Skin epidermis (tissue), 12 donors: ENCODE measurements at regions not wholly inside any gene's neighbourhood (a gene's known extent, or its start where the extent isn't known, plus 50 kb on each side); places are given as distances from the start of the nearest gene placed in this dataset.
"Not testable (repeated sequence)": the region's sequence is repeated elsewhere in the genome, so short reads cannot be mapped to it uniquely, and the experiment has no call there.

Experiments
- H3K27ac ChIP-seq, 21 experiments: fragments of 200-600 bp; sonication (generic) in 11 of 21; one replicate each; pipeline ENCODE4 v1.5.0; 2020; ENCODE audit warnings: mild to moderate bottlenecking in 3 of 21, inconsistent platforms in 2 of 21, moderate library complexity in 2 of 21
- H3K4me3 ChIP-seq, 7 experiments: fragments of 200-600 bp; sonication (generic) in 2 of 7; one replicate each; pipeline ENCODE4 v1.5.0; 2020; ENCODE audit warnings: inconsistent platforms in 2 of 7, mild to moderate bottlenecking in 2 of 7, moderate library complexity in 1 of 7

DNA sequence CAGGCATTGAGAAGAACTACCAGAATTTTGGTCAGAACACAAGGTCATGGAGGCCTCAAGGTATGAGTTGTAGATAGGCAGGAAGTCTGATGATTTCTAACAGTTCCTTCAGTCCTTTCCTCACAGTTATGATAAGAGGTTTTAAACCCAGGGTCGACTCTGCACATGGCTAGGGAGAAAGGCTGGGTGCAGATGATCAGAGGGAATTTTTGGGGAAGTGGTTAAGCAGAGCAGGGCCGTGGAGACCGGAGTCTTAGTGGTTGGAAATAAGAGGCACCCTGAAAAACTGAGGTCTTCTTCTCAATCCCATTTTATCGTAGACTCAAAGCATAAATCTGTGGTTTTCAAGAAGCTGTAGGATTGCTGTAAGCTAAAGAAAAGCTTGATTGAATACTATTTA, 118.5 kb upstream of the ANK2 start:
- no peak overlapping the region for H3K4me3 ChIP-seq
- no peak overlapping the region for H3K27ac ChIP-seq

DNA sequence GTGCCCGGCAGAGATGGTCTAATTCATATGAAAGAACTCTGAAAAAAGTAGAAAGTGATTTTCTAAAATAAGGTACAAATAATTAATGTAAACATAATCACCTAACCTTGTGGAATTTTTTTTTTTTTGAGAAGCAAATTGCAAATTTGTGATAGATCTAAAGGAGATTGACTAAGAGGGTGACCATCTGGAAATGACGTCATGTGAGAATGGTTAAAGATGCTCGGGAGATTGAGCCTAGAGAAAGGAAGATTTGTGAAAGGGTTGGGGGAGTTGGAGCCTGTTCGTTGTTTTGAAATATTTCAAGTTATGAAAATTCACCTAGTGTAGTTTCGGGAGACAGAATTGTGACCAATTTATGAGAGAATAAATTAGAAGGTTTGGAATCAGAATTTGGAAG, 115.7 kb upstream of the ANK2 start:
- H3K4me3 ChIP-seq, result no peak overlapping the region
- no peak overlapping the region for H3K27ac ChIP-seq

DNA sequence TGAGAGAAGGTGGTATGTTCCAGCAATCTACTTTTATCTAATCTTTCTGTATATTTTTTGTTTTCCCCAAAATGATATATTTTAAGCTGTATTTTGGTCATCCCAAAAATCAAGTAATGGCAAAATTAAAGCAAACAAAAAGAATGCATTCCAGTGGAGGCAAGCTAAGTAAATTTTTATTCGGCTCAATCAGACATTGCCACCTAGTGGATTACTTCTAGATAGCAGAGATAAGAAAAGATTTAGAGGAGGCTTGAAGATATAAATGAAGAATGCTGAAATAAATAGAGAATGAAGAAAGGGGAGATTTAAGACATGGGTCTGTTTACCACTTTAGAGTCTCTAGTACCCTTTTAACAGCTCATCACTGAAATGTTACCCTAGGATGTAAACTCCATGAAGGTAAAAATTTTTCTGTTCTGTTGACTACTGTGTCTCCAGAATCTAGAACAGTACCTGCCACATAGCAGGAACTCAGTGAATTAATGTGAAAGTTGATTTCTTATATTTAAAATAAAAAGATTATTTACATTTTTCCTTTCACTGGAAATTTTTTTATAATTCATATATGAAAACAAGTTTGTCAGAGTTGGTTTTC, 110.9 kb upstream of the ANK2 start:
- no peak overlapping the region for H3K4me3 ChIP-seq
- no peak overlapping the region for H3K27ac ChIP-seq

DNA sequence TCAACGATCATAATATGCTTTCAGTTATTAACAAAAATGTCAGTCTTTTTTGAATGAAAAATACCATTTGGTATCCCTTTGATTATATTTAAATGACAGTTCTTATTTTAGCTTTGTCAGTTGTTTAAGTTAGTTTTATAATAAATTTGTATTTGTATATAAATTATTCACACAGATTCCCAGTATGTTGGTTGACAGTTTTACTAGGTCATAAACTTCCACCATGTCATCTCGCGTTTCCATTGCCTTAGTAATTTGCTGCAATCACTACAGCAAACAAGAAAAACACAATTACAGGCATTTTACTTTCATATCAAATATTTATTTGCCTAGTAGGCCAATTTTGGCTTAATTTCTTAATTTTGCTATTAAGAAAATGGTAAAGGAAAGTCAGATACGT, 109.6 kb upstream of the ANK2 start:
- Histone ChIP-seq H3K4me3 (no peak overlapping the region), H3K27ac (no peak overlapping the region)

DNA sequence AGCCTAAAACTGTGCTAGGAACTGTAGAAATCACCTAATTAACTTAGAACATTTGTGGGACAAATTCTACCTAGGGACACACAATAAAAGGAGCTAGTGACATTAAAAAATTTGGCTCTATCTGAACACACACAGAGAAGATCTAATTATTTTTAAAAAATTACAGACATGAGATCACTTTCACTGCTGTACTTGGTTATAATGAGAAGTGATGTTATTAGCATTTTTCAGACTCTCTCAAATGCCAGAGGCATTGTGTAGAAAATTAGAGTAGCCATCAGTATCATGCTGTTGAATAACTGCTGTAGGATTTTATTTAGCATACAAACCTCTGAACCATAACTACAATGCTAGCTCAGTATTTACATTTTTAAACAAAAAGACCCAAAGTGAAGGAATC, 109.1 kb upstream of the ANK2 start:
- Histone ChIP-seq H3K27ac (no peak overlapping the region), H3K4me3 (no peak overlapping the region)

DNA sequence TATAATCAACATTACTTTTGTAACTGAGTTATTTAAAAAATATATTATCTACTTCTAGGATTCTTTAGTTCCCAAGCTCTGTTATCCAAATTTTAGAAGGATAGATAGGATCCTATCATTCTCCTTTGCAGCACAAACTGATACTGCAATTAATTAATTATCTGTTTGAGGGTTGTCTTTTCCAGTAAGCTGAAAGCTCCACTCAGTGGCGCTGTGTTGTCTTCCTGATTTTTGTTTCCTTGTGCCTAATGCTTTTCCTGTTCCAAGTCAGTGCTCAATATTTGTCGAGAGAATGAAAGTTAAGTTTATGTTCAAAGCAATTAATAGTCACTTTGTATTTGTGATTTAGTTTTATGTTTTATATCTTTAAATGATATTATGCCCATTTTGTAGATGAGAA, 107.4 kb upstream of the ANK2 start:
- H3K27ac ChIP-seq, result no peak overlapping the region
- no peak overlapping the region for H3K4me3 ChIP-seq

DNA sequence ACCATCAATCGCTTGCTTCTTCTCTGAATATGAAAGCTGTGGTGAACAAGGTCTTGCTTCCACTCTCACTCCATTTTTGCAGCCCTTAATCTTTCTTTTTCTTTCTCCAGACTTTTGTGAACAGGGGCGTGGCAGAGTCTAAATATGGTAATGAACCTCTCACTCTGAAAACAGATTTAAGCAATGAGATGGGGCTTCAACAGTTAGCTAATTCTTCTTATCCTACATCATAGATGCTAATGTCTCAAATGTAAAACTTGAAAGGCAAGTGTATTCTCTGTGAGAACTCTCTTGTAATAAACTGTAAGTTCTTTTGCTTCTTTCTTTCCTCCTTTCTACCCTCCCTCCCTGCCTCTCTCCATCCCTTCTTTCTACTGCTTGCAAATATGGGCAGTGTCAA, 106.5 kb upstream of the ANK2 start:
- H3K4me3 ChIP-seq, result no peak overlapping the region
- no peak overlapping the region for H3K27ac ChIP-seq

DNA sequence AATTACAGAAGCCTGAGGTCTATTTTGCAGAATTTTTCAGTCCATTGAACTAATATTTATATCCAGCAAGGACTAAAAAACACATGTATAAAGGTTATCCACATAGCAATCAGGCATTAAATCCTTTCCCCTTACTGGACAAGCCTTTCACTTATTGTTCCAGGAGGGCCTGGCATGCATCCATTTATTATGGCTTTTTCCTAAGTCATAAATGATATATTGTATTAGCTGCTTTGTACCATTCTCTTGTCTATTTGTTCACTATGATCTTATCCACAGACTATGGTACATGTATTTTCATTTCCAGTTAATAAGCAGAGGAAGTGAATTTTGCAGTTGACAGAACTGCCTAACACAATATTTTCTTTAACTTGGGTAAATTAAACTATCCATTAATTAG, 105.4 kb upstream of the ANK2 start:
- Histone ChIP-seq H3K4me3 (no peak overlapping the region), H3K27ac (no peak overlapping the region)

DNA sequence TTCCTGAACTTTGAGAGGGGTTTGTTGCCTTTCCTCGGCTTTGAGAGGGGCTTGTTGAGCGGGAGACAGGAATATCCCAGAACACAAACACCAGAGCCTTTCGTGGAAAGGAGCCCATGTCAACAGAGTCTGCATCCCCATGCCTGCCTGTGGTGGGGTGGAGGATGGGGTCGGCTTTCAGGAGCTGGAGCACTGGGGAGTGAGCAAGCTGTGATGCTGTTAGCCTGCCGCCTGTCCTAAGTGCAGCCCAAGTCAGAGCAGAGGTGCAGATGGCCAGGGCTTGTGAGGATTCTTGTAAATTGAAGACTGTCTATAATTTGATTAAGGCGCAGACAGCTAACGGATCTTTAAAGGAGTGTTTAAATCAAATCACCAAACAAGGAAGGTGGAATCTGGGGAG, 103.3 kb upstream of the ANK2 start:
- Histone ChIP-seq H3K27ac (no peak overlapping the region), H3K4me3 (no peak overlapping the region)

DNA sequence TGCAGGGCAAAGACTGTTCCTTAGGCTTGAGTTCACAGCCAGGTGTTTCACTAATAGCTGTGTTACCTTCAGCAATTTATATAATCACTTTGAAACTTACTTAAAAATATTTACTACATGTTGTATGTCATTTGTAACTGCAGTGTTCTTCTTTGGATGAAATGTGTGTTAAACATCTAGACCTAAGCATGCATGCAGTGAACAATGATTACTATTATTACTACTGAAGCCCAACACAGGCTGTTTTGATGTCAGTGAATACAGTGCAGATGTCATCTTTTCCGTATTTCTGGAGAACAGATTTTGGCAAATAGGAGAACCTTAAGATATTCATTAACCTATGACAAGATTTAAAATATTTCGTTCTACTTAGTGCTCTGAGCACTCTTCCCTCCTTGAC, 101.8 kb upstream of the ANK2 start:
- H3K4me3 ChIP-seq, result no peak overlapping the region
- no peak overlapping the region for H3K27ac ChIP-seq

DNA sequence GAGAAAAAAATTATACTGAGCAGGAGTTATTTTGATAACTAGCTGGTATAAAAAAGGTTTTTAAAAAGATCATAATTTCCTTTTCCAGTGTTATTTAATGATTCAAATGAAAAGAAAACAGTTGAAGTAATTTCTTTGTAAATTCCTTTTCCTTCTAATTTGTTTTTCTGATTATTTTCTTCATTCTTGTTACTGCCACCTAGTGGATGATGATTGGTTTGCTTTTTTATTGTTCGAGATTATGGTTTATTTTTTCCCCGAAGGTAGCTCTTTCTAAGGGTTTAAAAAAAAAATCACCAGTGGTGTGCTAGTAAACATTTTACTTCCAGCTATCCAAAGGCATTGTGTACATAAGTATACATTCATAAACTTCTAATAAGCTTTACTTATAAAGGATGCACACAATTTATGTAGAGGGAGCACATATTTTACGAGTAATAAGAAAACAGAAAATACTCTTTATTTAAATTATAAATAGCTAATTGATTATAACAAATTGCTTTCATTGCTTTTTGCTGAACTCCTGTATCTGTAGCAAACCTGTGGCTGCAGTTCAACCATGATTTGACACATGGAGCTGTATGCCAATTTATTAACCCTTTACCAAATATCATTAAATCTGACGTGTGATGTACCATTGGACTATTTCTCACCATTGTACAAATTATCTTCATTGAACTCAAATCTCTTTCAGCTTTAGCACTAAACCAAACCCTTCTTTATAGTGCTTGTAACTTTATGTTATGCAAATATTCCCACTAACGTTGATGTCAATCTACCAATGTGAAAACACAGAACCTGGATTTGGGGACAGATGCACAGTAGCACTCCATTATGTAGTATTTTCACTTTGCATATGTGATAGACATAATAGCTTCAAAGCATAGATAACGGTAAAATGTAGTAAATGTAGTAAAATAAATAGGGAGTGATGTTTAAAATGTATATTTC, 97.8 kb upstream of the ANK2 start:
- no peak overlapping the region for H3K4me3 ChIP-seq
- H3K27ac ChIP-seq, result no peak overlapping the region

DNA sequence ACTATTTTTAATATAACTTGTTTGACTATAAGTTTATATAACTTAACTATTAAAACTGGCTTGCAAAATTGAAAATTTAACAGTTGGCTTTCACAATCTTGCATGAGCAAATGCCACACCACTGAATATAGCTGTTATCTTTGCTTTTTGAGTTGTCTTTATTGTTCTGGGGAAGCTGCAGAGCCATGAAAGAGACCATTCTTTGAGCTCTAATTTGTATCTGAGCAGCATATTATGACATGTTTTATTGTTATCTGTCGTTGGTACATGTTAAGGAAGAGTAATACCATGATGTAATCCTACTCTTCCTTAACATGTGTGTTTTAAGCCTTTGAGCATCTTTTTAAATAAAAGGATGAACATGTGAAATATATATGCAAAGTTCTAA, 97.1 kb upstream of the ANK2 start:
- no peak overlapping the region for H3K27ac ChIP-seq
- H3K4me3 ChIP-seq, result no peak overlapping the region

DNA sequence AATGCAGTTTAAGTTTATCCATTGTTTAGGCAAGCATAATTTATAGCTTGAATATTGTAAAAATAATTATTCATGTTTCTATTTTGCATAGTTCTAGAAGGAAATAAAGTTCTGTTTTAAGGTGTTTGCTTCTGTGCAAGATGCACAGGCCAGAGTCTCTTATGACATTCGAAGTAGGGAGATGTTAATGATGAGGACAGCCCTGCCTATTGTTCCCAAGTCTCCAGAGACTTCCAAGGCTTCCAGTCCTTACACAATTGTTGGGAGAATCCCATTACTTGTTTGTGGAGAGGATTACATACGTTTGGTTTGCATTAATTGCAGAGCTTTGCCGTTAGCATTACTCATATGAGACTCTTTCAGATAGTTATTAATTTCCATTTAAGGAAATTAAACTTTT, 96.2 kb upstream of the ANK2 start:
- Histone ChIP-seq H3K4me3 (no peak overlapping the region), H3K27ac (no peak overlapping the region)

DNA sequence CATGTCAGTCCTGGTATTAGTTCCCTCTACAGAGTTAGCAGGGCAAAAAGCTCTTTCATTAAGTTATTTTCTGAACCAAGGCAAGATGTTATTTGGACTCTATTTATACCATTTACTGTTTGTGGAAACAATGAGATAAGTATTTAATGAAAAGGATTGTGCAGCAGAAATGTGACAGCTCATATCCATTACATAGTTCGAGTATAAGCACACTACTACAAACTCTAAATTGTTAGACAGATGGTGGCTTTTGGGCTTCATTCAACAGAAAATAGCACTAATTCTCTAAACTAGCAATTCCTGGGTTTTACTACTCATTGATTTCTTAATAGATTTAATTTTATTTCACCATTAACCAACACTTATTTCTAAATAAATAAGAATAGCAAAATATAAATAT, 95.2 kb upstream of the ANK2 start:
- no peak overlapping the region for H3K4me3 ChIP-seq
- no peak overlapping the region for H3K27ac ChIP-seq

DNA sequence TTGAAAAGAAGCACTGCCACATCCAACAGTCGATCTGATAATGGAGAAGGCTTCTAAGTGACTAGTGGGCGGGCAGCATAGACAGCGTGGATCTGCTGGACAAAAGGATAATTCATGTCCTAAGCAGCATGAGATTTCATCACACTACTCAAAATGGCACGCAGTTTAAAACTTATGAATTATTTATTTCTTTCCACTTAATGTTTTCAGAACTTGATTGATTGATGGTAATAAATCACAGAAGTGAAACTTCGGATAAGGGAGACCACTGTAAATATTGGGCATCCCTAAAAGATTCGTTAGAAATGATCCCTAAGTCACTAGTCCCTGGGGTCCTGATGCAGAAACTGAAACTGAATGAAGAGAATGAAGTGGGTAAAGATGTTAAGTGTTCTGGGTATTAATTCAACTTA, 93.0 kb upstream of the ANK2 start:
- Histone ChIP-seq H3K27ac (no peak overlapping the region), H3K4me3 (no peak overlapping the region)

DNA sequence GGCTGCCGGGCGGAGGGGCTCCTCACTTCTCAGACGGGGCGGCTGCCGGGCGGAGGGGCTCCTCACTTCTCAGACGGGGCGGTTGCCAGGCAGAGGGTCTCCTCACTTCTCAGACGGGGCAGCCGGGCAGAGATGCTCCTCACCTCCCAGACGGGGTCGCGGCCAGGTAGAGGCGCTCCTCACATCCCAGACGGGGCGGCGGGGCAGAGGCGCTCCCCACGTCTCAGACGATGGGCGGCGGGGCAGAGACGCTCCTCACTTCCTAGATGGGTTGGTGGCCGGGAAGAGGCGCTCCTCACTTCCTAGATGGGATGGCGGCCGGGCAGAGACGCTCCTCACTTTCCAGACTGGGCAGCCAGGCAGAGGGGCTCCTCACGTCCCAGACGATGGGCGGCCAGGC, 91.7 kb upstream of the ANK2 start:
- not testable (repeated sequence) for H3K27ac ChIP-seq, H3K4me3 ChIP-seq

DNA sequence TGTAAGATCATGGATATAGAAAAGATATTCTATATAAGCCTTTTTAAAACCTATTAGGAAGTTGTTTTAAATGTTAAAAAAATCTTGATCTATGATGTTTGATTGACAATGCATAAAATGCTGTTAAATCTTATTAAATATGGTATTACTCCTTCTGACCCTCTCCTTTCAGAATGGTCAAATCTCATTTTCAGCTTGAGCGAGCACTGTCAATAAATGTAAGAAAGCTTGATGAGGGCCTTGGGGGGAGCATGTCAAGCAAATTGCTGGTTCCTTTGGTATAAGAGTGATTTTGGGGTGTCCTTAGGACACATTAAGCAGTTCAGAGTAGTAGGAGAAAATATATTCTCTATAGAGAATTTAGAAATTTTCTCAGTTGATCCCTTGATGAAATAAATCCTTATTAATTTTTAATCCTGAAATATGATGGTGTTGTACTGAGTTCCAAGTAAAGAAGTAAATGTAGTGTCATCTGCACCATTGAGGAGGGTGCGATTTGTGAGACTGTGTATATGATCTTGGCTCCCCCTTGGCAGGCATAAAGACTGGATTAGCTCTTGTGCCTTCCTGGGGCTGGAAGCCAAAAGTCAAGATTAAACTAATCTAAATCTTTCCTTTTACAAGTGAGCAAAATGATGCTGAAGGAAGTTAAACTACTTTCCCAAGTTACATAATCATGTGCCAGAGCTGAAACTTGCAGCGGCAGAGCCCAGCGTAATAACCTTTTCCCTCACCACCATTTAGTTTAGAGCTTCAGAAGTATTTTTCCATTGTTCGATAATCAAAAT, 82.6 kb upstream of the ANK2 start:
- no peak overlapping the region for H3K4me3 ChIP-seq

DNA sequence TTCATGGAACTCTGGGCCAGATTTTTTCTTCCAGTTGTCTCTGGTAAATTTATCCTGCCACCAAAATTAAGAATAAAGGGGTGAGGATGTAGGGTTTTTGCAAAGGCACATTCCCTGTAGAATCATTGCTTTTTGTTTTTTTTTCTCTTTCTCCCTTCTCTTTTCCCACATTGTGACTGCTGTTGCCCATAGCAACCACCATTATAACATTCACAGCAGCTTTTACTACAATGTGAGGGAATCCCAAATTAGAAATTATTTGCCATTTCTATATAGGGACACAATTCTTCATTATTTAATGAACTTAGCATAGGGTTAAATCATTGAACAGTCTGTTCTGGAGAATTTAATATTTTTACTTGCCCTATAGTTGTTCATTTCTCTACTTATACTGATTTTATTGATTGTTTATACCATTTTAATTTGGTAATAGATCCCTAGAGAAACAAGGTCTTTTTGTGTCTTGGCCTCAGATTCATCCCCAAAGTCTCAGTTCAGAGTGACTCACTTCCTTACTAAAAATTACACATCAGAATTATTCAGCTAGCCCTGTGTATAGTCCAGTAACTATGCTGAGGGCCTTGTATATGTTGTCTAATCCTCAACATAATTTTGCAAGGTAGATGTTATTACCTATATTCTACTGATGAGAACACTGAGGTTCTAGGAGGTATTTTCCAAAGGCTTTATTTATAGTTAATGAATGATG, 80.8 kb upstream of the ANK2 start:
- Histone ChIP-seq H3K4me3 (no peak overlapping the region), H3K27ac (no peak overlapping the region)

More for the DNA sequence above, 82.6 kb upstream of the ANK2 start:
- no peak overlapping the region for H3K27ac ChIP-seq

DNA sequence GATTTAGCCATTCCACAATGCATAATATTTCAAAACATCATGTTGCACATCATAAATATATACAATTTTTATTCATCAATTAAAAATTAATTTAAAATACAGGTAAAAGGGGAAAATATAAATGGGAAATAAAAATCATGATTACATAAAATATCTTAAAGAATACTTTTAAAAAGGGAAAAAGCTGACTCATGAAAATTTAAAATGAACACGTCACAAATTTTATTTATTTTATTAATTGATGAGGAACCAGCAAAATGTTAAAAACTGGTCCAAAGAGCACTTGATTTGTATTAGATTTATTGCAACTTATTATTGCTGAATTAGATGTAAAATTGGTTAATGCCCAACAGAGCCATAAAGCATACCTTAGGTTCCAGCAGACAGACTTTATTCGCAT, 78.5 kb upstream of the ANK2 start:
- Histone ChIP-seq H3K27ac (no peak overlapping the region), H3K4me3 (no peak overlapping the region)

DNA sequence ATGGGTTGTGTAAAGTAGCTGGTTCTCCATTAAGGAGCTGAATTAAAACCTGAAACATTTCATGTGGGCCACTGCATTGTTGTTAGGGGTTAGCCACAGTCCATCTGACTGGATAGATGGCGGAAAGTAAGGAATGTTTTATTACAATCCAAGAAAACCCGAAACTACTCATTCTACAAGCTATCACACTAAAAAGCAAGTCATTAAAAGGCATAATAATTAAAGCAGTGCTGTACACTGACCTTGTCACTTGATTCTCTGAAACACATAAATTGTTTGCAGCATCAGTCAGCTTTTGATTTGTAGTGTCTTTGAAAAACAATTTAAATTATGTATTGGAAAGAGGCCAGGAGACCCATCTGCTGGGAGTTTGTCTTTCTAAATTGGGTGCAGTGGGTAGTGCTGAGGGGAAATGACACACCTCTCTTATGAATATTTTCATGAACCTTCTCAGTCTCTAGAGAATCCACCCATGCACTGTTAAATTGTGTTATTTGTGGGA, 75.7 kb upstream of the ANK2 start:
- H3K27ac ChIP-seq, result no peak overlapping the region
- H3K4me3 ChIP-seq, result no peak overlapping the region
